GM18858 (cell line): ENCODE measurements at regions not wholly inside any gene's neighbourhood (a gene's known extent, or its start where the extent isn't known, plus 50 kb on each side); places are given as distances from the start of the nearest gene placed in this dataset.
"Not testable (repeated sequence)": the region's sequence is repeated elsewhere in the genome, so short reads cannot be mapped to it uniquely, and the experiment has no call there.

ENCODE experiments used
- ATAC-seq: cut with Tn5 transposase; IDR thresholded peaks from one replicate; pipeline ENCODE4 v1.9.1; 2021; ENCODE audit not compliant: unreplicated experiment

- no peak for ATAC-seq
These were observed 86.2 kb upstream of the CNKSR3 start for GRCh38 chr6:154596701-154597100.

- no peak for ATAC-seq
These were observed 87.9 kb upstream of the CNKSR3 start for GRCh38 chr6:154598399-154598798.

GRCh38 chr6:154602296-154602695, 91.8 kb upstream of the CNKSR3 start:
- ATAC-seq = no peak

GRCh38 chr6:154602708-154603107, 92.2 kb upstream of the CNKSR3 start:
- no peak for ATAC-seq

GRCh38 chr6:154604119-154604518, 93.6 kb upstream of the CNKSR3 start:
- ATAC-seq = no peak

DNA sequence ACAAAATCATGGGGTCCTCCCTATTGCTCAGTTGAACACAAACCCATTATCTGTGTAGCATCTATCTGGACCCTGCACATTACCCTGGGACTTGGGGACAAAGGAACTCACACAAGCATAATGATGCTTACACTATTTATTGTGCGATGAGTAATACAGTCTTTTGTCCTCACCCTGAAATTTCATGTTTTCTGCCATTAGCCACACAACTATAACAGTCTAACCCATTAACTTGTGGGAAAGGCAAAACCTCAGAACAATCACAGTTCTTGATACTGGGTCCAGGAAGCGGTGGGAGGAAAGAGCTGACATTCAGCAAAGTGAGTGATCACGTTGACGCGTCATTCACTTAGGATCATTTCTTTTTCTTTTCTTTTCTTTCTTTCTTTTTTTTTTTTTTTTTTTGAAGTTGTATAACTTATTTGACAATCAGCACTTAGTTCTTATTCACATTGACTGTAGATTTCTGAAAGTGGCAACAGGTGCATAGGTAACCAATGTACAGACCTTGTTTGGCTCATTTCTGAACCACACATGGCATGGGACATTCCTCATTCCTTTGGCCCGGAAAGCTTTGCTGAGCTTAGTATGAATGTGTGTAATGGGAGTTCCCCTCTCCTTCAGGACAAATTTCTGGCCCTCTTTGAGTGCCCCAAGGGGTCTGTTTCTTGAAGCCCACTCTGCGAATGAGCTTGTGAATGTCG, 94.8 kb upstream of the CNKSR3 start:
- peak; percentile 49 for ATAC-seq

DNA sequence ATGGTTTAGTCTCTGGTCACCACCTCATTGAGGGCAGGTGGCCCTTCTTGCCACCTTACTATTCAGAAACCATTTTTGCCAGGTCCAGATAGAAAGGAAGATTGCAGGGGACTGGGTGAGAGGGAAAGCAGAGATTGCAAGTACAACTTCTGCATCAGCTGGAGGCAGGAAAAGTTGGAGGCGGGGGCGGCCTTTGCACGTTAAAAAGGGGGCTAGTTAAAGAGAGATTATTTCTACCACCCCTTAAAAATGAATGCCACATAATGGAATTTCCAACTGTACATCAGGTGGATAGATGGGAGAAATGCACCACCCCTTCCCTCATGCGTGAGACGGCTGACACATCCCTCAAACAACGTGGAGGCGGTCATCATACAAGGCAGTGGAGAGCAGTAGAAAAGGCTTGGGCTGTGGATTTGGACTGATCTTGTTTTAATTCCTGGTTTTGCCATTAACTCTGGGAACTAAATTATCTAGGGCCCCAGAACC, 95.4 kb upstream of the CNKSR3 start:
- no peak for ATAC-seq

GRCh38 chr6:154606457-154606856, 96.0 kb upstream of the CNKSR3 start:
- ATAC-seq = peak; percentile 76

GRCh38 chr6:154606860-154607259, 96.4 kb upstream of the CNKSR3 start:
- no peak for ATAC-seq

DNA sequence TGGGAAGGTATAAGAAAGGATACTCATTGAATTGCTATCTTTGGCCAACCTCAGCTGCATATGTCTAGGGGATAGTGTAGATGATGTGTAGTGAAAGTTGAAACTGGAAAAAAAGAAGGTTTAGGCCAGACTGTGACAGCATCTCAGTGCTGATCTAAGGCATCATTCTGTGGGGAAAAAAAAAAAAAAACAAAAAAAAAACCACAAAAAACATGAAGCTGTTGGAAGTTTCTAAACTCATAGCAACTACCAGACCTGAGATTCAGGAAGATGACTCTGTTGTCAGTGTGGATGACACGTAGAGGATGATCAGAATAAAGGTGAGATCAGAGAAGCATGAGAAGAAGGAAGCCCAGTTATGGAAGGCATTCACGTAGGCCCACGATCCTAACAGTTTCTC, 100.8 kb upstream of the CNKSR3 start:
- peak; percentile 38 for ATAC-seq

DNA sequence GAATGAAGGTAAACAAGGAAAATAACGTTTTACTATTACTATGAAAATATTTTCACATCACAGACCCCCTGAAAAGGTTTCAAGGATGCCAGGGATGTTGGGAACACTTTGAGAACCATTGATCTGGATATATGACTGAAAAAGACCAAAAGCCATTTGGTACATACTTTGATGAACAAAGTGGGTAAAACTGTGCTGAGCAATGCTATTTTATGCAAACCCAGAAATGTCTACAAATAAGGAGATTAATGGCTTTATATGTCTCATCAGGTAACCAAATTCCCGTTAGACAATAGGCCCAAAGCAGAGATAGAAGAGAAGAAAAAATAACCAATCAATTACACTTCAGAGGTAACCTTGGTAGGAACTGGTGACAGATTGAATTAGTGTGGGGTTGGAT, 101.4 kb upstream of the CNKSR3 start:
- no peak for ATAC-seq

DNA sequence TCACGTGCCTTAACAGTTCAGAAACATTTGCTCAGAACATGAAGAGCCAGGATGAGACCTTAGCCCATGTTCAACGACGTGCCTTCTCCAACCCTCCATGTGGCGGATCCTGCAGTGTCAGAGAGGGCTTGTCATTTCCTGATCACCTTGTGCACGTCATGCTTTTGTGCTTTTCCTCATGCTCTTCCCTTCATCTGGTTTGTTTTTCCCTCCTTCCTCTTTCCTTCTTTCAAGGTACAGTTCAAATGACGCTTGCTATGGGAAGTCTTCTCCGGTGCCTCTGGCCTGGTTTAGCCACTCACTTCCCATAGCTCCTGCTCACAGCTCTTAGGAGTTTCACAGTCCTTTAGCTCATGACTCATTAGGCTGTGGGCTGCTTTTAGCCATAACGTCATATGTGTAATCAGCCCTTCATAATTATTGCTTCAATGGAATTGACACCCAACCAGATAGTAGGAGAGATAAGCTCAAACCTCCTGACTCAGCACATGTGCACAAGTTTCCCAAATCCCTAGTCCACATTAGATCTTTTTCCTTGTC, 102.7 kb upstream of the CNKSR3 start:
- ATAC-seq = no peak

GRCh38 chr6:154614101-154614500, 103.6 kb upstream of the CNKSR3 start:
- ATAC-seq = no peak

- no peak for ATAC-seq
These were observed 104.2 kb upstream of the CNKSR3 start for GRCh38 chr6:154614641-154615040.

DNA sequence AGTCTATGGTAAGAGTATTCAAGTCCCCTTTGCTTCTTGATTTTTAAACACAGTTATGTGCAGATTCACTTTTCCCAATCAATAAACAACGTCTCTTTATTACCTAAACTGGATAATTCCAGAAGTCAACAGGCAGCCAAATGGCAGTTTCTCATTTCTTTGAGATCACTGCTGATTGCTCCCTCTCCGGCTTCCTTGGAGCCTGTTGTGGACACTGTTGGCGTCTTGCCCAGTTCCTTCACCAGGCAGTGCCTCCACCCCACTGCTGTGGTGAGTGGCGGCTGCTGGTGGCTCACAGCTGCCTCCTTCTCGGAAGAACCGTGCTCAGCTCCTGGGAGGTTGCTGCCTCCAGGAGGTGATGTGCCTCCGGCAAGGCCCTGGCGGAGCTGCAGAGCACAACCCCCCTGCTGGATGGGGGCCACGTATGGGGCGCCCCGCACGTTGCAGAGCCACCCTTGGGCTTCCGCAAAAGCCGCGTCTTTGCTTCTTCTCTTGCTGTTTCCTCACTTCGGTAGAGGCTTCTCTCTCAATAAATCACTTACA, 105.1 kb upstream of the CNKSR3 start:
- ATAC-seq = no peak

DNA sequence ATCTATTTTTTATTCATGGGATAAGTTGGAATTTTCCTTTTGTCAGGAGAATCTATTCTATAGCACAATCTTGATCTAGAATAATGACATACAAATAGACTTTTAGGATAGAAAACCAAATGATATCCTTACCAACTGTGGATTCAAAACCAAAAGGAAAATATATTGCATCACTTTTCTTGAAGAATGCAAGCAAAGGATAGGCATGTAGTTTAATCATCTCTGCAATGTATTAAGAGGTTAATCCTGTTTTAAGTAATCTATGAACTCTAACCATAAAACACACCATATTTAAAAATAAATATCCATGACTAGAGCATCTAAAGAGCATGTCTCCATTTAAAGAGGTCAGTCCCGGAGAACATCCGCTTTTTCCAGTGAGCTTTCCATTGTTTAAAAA, 106.7 kb upstream of the CNKSR3 start:
- ATAC-seq = no peak

DNA sequence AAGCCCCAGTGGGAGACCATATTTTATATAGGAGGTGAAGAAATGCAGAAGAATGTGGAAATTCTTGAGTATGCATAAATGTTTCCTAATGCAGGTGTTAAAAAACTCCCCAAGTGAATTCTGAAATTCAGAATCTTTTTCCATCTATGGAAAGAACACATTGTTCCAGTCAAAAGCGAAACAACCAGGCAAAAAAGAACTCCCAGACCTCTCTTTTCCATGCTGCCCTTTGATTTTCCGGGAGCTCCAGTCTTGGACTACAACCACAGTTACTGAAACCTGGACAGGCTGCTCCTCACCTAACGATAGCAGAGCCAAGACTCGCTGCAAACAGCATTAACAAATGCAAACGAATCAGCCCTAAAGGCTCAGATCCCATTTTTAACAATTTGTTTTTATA, 108.7 kb upstream of the CNKSR3 start:
- no peak for ATAC-seq

DNA sequence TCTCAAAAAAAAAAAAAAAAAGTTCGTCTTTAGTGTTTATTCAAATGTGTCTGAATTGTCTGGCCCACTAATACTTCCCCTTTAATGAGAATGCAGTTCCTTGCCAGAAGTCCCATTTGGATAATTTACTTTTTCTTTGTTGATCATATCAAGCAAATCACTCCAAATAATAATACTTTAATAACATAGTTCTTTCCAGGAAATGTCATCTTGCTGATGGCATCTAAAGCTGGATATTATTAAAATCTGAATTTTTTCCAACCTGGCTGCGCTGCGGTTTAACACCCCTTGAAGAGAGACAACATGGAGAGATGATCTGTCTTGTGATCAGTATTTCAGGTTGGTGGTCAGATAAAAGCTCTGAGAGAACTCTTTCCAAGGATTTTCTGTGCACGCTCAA, 111.2 kb upstream of the CNKSR3 start:
- no peak for ATAC-seq

DNA sequence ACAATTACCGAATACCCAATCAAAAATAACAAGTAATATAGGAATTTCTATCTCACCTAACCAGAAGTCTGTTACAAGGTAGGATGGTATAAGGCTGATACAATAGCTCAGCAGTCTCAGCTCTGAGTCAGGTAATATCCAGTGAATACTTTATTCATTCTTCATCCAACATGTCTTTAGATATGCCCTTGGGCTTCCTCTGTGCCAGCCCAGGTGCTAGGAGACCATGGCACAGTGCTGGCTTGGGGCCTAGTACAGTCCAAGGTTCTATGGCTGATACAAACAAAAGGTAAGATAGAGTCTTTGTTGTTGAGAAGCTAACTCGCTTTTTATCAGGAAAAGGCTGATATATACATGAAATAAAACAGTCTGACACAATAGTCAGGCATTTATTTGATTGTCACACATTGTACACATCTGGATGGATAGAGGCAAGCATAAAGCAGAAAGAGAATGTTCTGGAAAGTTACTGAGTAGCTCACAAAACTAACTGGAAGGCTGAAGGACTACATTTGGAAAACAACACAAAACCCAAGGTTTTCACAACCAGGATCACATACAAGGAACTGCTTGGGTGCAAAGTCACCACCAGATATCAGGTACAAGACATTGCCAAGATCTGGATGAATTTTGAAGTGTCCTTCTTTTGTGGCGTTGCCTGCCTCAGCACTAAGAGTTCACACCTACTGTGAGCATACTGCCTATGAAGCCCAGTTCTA, 110.4 kb upstream of the SCAF8 start:
- ATAC-seq = no peak

DNA sequence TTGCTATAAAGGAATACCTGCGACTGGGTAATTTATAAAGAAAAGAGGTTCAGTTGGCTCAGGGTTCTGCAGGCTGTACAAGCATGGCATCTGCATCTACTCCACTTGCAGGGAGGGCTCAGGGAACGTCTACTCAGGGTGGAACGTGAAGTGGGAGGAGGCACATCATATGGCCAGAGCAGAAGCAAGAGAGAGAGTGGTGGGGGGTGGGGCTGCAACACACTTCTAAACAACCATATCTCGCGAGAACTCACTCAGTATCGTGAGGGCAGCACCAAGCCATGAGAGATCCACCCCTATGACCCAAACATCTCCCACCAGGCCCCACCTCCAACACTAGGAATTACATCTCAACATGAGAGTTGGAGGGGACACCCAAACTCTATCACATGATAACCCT, 109.8 kb upstream of the SCAF8 start:
- ATAC-seq = no peak

GRCh38 chr6:154624038-154624599, 109.1 kb upstream of the SCAF8 start:
- ATAC-seq = no peak

- ATAC-seq = not testable (repeated sequence)
These were observed 108.5 kb upstream of the SCAF8 start for GRCh38 chr6:154624727-154625126.
